Adrenal gland (tissue), 5 donors: ENCODE measurements at regions not wholly inside any gene's neighbourhood (a gene's known extent, or its start where the extent isn't known, plus 50 kb on each side); places are given as distances from the start of the nearest gene placed in this dataset.

Source experiments
- POLR2A ChIP-seq, 2 donors: fragments of 450-650 bp; IDR thresholded peaks; one replicate each; pipeline ENCODE4 v1.6.1; 2017; ENCODE audit warnings: antibody characterized with exemption in 2 of 2, mild to moderate bottlenecking in 2 of 2, moderate library complexity in 1 of 2
- TF ChIP-seq, protein P1 (sequence below), 6 experiments: fragments of 450-650 bp in 4 of 6; fragments of 200-600 bp in 2 of 6; sonication (generic) in 1 of 6; IDR thresholded peaks; 1 replicate in 5 of 6; 2 replicates in 1 of 6; pipeline versions ENCODE4 v1.5.1 to v1.8.0; 2016 to 2021; ENCODE audit warnings: antibody characterized with exemption in 6 of 6, mild to moderate bottlenecking in 2 of 6, moderate library complexity in 1 of 6
- donor health status: DM: no; HTN: no; CAD: no.

DNA sequence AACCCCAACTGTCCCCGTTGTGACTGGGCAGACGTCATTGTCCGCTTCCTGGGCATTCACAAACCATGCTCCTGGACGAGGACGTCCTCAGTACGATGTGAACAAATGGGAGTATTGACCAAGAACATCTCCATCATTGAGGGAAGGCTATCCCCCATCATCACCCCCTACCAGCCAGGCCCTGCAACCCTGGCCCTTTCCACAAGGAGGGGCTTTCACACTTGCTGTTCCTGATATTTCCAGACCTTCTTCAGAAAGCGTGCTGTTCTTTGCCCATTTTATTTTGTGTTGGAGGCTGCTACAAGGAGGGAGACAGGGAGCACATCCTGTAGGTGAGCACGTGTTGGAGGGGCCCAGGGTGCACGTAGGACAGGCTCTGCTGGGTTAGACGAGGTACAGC, 277.0 kb upstream of the LRRC3B start:
- TF ChIP-seq POLR2A (IDR thresholded peaks at IDR 0.05) = no peak
- TF ChIP-seq, protein P1, sequence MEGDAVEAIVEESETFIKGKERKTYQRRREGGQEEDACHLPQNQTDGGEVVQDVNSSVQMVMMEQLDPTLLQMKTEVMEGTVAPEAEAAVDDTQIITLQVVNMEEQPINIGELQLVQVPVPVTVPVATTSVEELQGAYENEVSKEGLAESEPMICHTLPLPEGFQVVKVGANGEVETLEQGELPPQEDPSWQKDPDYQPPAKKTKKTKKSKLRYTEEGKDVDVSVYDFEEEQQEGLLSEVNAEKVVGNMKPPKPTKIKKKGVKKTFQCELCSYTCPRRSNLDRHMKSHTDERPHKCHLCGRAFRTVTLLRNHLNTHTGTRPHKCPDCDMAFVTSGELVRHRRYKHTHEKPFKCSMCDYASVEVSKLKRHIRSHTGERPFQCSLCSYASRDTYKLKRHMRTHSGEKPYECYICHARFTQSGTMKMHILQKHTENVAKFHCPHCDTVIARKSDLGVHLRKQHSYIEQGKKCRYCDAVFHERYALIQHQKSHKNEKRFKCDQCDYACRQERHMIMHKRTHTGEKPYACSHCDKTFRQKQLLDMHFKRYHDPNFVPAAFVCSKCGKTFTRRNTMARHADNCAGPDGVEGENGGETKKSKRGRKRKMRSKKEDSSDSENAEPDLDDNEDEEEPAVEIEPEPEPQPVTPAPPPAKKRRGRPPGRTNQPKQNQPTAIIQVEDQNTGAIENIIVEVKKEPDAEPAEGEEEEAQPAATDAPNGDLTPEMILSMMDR (IDR thresholded peaks at IDR 0.05) = no peak
